ENCODE measurements at regions not wholly inside any gene's neighbourhood (a gene's known extent, or its start where the extent isn't known, plus 50 kb on each side); places are given as distances from the start of the nearest gene placed in this dataset.

DNA sequence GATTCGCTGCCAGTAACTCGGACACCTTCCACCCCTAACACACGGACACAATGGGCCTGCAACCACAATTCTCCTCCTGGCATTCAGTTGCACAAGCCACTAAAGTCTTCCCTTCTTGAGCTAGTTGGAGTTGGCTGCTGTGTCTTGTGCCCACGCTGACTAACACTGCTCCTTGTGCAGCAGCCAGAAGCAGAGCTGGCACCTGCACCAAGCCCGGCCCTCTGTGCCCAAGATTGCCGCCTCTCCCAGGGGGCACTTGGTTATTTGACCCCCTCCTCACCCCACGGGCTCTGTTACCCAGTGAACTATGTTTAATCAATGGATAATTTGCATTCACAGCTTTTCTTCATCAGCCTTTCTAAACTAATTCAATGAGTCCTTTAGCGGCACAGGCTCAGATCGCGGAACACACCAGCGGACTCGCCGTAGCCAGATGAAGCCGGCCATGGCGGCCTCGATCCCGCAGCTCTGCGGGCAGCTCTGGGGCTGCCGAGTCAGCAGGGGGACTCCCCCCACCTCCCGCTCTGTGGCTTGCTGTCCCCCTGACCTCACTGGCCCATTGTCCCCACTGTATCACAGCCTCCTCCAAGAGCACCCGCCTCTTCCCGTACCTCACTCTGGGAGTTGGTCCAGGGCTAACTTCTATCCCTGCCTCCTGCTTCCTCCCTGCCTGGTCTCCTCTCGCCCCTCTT is 94.8 kb upstream of the AFDN start:
- ATAC-seq (no peak), DNase-seq (ENCODE audit: low spot score) (no peak)

DNA sequence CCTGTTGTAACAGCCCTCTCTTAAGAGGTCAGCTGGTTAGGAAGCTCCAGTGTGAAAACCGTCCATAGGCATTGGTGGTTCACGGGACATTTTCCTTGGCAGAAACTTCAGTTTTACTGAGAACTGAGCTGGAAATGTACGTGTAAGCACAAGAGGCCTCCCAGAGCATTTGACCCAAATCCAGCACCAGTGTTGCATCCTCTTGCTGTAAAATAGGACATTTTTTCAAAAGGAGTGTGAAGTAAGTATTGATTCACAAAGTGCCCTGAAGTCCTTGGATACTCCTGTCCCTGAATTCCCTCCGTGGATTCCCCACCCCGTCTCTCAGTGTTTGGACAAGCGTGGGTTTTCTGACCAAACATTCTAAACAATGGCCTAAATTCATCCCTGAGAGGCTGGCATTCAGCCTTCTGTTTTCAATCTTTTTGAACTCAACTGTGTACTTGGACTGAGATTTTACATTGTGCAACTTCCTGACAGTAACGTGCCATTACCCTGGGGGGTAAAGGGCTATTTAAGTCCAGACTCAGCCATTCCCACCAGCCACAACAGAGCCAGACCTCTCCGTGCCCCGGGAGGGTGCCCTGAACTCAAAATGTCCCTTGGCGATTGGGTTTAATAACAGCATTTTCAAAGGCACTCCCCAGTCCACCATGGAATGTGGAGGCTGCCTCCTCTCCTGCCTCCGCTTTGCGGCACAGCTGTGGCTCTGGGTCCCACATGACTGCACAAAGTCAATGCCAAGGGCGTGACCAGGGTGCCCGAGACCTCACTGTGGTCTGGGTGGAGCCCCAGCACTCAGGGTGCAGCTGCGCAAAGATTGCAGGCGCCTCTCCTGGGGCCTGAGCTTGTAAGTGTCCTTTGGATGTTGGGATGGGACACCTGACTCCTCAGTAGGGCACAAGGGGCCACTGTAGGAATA is 92.7 kb upstream of the AFDN start:
- DNase-seq (ENCODE audit: low spot score), result peak; percentile 86

DNA sequence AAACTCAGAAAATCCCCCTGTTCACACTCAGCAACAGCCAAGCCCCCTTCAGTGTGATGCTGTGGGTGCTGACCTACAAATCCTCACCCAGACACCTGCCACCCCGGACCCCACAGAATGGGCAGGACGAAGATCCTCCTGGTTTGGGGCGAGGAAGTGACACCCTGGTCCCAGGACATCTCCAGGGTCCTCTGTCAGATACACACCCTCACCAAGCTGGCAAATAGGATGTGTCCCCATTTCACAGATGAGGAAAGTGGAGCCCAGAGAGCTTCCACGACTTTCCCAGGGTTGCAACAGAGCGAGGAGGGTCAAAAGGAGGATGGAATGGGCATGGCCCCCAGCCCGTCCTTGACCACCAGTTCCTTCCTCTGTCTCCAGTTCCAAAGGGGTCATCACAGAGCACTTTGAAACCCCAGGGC is 92.0 kb upstream of the AFDN start:
- no peak for DNase-seq (ENCODE audit: low spot score)
- ATAC-seq, result no peak

More for the DNA sequence above, 92.7 kb upstream of the AFDN start:
- ATAC-seq, result peak; percentile 77

DNA sequence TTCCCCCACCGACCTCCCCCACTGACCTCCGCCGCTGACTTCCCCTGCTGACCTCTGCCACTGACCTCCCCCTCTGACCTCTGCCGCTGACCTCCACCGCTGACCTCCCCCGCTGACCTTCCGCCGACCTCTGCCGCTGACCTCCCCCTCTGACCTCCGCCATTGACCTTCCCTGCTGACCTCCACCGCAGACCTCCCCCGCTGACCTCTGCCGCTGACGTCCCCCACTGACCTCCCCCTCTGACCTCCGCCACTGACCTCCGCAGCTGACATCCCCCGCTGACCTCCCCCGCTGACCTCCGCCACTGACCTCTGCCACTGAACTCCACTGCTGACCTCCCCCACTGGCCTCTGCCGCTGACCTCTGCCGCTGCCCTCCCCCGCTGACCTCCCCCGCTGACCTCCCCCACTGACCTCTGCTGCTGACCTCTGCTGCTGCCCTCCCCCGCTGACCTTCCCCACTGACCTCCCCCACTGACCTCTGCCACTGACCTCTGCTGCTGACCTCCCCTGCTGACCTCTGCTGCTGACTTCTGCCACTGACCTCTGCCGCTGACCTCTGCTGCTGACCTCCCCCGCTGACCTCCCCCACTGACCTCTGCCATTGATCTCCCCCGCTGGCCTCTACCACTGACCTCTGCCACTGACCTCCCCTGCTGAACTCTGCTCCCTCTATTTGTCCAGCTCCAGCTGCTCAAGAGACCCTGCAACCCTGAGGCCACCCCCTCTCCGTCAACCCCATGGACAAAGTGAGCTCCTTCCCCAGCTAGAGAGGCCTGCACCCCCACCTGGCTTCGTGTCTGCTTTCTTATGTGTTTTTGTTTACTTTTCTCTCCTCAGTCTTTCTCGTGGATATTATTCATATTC is 91.4 kb upstream of the AFDN start:
- DNase-seq (ENCODE audit: low spot score), result peak; percentile 84
- peak; percentile 80 for ATAC-seq

DNA sequence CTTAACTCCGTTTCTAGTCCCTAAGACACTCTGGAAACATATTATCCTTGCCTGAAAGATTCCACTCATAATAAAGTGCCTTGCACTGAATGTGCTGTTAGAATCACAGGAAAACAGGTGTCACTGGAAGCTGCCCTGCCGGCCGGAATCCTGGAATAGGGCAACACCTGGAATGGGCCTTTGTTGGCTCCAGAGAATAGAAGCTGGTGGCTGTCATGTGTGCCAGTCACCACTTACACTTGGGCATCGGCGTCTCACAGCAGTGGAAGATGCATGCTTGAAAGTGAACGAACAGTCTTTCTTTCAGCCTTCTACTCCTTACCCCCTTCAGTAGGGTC is 90.8 kb upstream of the AFDN start:
- DNase-seq (ENCODE audit: low spot score) (no peak), ATAC-seq (peak; percentile 23)

DNA sequence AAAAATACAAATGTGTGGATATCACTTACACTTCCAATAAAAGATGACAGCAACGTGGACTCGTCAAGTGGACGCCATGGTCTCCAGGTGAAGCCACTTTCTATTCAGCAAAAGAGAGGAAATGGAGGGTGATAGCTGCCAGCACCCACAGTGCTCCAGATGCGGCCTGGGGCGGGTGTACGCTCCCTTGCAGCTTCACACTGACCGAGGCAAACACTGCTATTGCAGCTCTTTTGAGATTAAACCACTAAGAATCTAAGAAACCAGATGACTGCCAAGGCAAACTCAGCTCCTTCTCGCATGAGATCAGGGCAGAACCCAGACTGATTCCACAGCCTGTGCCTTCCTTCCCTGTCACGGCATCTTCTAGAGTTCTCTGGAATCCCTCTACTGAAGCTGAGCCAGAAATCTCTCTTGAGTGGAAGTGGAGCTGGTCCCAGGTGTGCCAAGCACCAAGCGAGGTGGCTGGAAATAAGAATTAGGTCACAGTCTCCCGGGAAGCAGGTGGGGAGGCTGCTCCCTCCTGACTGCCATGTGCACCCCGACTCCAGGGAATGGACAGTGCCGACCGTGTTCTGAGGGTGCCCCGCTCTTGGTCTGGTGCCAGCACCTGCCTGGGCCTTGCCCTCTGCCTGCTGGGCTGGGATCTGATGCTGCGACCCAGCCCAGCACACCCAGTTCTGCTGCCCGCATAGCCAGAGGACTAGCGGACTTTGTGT is 90.1 kb upstream of the AFDN start:
- ATAC-seq (no peak), DNase-seq (ENCODE audit: low spot score) (no peak)

DNA sequence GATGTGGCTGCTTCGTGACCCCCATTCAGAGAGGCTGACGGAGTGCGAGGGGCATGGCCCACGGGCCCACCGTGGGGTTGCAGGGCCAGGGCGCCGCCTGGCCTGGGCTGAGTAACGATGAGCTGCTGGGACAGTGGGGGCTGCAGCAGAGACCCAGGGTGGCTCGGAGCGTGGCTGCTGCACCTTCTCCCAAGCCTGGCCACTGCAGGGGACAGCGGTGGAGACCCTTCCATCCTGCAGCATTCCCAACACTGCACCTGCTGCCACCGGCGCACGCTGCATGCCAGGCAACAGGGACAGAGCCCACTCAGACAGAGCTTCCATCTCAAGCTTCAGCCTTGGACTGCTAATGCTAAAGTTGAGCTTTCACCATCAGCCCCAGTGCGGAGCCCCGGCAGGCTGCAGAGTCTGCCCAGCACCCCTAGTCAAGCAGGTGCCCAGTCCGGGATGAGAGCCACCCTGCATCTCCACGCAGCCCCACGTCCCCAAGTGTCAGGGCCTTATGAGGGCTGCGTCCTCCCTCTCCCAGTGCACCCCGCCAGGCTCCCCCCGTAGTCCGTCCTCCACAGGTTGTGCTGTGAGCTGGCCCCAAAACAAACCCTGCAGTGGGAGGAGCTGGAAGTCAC is 89.4 kb upstream of the AFDN start:
- no peak for DNase-seq (ENCODE audit: low spot score)
- no peak for ATAC-seq

DNA sequence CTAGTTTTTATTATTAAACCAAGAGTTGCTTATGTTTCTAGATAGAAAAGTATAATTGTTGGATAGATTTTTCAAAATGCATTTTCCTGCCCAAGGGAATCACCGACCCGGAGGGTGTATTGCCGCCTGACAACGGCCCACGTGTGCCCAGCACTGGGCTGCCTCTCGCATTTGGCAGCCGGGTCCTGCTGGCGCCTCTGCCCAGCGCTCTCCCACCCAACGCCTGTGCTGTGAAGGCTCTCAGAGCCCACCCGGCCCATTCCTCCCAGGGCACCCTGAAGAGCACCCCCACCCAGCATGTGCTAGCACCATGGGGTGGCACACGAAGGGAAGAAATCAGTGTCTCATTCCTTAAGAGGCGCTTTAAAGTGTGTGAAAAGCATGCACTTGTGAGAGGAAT is 88.3 kb upstream of the AFDN start:
- no peak for ATAC-seq
- DNase-seq (ENCODE audit: low spot score), result no peak

DNA sequence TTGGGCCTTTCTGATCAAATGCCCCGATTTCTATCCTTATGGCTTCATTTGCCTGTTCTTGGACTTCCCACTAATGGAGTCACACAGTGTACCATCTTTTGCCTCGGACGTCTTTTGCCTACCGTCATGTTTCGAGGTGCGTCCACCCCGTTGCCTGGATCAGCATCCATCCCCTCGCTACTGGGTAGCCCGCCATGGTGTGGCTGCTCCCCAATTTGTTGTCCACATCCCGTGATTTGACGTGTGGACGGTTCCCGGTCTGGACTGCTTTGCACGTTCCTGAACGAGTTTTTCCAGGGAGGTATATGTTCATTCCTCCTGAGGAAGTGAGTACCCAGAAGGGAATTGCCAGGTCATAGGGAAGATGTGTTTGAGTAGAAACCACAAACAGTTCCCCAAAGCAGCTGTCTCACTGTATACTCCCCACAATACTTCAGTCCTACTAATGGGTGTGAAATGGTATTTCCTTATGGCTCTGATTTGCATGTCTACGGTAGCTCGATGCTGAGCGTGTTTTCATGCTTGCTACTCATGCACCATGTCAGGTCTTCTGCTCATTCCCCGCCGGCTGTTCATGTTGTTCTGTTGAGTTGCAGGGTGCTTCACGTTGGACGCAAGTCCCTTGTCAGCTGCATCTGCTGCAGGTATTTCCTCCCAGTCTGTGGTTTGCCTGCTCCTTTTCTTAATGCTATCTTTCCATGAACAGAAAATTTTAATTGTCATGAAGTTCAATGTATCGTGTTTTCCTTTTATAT is 86.8 kb upstream of the AFDN start:
- DNase-seq (ENCODE audit: low spot score) (no peak), ATAC-seq (no peak)

DNA sequence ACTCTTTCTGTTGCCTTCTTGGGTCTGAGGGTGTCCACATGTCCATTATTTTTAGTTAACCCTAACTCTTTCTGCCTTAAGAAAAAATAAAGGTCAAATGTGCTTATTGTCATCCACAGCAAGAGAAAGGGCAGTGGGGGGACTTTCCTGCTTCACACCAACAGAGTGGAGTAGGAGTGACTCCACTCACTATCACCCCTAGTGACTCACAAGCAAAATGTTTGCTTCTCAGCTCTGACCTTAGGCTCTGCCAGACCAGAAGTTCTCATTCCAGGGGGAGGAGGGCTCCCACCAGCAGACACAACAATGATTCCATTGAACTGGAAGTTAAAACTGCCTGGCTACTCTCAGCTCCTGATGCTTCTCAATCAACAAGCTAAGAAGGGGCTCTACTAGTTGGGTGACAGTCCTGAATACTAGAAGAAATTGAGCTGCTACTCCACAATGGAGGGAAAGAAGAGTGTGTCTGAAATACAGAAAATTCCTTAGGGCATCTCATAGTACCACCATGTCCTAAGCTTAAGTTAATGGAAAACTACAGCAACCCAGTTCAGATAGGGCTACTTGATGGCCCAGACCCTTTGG is 83.9 kb upstream of the AFDN start:
- ATAC-seq (no peak), DNase-seq (ENCODE audit: low spot score) (no peak)

DNA sequence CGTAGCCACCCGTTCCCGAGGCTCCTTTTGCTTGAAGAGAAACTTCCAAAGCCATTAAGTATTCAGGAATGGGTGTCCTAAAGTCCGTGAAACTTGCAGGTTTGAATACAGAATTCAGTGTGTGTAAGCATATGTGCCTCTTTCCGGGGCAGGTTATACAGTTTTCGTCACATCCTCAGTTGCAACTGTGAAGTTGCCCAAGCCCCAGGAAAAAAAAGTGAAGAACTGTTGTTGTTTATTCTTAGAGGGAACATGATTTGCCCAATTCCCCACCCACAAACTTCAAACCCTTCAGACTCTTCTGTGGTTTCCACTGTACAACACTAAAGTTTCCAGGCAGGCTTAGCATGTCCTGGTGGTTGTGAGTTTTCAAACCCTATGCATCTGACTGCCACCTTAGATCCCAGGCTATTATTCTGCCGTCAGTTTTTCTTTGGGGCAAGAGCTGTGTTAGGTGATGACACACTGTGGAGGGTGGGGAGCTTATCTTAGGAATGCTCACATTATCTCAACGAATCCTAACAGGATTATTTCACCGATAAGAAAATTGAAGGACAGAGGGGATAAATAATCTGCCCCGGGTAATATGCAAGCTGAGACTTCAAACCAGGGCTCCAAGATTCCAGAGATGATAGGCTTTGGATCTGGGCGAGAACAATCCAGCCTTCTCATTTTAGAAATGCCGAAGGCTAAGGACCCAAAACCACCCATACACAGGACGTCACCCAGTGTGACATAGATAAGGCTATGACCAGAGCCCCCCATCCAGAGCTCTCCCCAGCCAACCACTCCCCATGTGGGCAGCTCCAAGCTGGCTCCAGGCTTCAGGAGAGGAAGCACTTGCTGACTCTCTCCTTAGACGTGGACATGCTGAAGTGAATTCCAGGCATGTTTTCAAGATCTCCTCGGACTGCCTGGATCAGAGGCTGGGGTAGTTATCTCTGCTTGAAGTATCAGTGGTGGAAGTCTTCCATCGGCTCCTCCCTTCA is 81.7 kb upstream of the AFDN start:
- DNase-seq (ENCODE audit: low spot score) (no peak), ATAC-seq (no peak)

DNA sequence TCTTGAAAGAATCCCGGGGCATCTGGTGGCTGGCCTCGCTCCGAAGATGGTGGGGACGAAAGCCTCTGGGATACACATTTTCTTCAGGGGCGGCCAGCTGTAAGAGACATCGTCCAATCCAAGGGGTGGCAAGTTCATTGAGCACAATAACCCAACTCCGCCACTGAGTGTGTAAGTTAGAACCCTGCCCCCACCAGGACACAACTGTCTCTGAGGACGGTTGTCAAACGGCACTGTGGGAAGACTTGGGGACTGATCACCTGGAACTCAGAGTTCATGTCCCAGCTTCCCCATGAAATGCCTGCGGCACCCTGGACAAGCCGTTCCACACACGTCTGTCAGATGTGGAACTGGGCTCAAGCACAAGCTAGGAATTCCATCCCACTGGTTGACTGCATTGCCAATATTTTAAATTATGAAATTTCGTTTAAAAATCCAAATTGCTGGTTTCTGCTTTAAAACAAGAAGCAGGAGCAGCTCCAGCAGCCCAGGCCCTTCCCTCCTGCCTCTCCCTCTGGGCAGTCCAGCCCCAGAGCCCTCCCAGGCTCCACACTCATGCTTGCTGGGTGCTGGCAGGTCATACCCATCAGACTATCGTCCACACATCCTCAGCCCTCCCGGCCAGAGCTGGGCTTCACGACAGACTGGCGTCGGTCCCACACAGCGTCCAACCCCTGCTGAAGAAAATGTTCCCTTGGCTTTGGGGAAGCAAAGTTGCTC is 80.9 kb upstream of the AFDN start:
- ATAC-seq (no peak), DNase-seq (ENCODE audit: low spot score) (no peak)

DNA sequence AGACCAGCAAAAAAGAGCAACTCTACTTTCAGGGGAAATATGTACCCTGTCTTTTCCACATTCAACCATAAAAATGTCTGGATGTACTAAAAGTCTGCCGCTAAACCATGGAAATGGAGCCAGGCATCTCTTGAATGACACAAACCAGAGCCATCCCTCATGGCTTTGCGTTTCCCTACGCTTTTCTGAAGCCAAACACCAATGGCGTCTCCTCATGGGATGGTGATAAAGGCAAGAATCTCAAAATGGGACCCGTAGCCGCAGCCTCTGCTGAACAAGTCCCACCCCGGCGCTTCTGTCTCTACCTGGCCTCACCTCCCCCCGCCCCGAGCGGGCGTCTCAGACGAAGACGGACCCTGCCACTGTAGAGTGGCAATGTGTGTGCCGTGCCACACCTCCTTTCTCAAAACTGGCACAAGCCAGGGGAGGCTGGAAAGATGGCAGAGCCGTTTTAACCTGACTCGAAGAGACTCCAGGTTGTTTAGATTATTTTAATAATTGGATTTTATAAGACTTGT is 80.3 kb upstream of the AFDN start:
- ATAC-seq (no peak), DNase-seq (ENCODE audit: low spot score) (no peak)

DNA sequence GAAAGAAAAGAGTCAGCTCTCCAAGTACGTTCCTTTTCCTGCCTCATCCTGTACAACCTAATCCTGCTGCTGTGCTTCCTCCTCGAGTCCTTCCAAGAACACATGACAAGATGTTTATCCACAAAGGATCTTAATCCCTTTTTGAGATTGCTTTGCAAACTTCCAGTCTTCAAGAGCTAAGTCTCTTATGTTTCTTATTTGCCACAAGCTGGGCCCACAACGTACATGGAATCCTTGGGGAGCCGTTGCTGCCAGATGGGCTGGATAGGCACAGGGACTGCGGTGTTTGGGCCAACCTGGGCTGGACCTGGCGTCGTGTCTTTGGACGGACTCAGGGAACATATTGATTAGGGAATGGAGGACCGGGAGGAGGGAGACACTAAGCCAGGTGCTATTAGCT is 79.7 kb upstream of the AFDN start:
- peak; percentile 58 for DNase-seq (ENCODE audit: low spot score)
- ATAC-seq, result peak; percentile 54

DNA sequence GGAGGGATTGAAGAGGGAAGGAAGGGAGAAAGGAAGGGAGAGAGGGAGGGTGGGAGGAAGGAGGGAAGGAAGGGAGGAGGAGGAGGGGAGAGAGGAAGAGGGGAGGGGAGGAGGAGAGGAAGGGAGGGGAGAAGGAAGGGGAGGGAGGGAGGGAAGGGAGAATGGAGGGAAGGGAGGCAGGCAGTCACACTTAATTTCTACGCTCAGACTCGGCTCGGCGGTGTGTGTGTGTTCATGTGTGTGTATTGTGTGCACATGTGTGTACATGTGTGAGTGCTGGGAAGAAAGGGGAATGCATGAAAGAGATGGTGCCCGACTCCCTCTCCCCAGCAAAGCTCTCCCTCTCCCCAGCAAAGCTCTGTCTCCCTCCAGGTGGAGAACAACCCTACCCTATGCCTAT is 79.1 kb upstream of the AFDN start:
- DNase-seq (ENCODE audit: low spot score) (no peak), ATAC-seq (no peak)

DNA sequence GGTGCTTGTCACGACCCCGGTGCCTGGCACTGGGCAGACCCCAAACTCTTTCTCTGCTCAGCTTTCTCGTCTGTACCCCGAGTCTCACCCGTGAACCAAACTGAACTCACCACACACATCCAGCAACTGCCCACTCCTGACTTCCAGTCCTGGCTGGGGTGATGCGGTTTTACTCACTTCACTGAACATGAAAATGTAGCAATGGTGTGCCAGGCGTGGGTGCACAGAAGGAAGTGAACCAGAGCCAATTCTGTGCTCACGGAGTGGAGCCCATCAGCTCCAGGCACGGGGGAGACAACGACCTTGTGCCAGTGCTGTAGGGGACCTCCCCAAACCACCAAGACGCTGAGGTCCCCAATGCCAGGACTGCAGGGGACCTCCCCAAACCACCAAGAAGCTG is 78.7 kb upstream of the AFDN start:
- peak; percentile 35 for DNase-seq (ENCODE audit: low spot score)
- ATAC-seq, result no peak

Data from left lobe of liver (tissue), 2 donors.